ENCODE measurements at regions not wholly inside any gene's neighbourhood (a gene's known extent, or its start where the extent isn't known, plus 50 kb on each side); places are given as distances from the start of the nearest gene placed in this dataset.

DNA sequence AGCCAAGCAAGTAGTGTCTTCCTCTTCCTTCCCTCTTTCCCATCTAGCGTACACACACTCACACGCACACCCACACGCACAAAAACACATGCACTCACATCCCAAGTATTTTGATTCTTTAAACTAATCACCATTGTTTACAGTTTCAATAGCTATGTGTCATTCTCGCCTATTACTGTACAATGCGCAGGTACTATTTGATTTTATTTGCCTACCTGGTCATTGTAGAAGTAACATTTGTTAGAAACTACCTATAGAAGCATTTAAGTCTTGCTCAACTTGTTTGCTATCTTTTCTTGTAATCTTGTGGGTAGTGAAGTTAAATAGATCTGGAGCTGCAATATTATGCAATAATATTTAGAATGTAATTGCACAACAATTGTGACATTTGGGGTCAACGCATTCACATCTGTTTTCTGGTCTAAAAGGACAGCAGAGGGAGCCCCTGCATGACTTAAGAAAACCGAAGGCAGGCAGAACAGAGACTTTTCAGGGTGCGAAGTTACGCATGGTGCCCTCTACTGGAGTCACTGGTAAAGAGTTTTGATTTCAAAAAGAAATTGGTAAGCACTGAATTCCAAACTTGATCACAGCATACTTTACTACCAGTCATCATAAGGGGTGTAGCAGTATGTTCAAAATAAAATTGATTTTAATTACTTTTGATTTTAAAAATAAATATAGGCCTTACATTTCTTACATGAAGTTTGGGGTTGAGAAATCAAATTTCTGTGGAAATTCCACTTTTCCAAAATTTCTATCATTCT, 503.3 kb upstream of the FAM241A start:
- TF ChIP-seq RFX1 (IDR thresholded peaks at IDR 0.05) (no peak), EHMT2 (IDR thresholded peaks at IDR 0.05) (no peak), MEF2D (tag; conservative IDR thresholded peaks at IDR 0.05; ENCODE audit: low read depth) (no peak), DNMT1 (IDR thresholded peaks at IDR 0.05) (no peak), POLR2G (IDR thresholded peaks at IDR 0.05; ENCODE audit: low read depth, low read length) (no peak), CBFB (CRISPR knock-in tag; IDR thresholded peaks at IDR 0.05) (no peak), ZNF217 (CRISPR knock-in tag; IDR thresholded peaks at IDR 0.05) (no peak), L3MBTL2 (IDR thresholded peaks at IDR 0.05) (no peak), MAFK (IDR thresholded peaks at IDR 0.05; ENCODE audit: low read length) (no peak), ZZZ3 (IDR thresholded peaks at IDR 0.05) (no peak)
- TF ChIP-seq, protein P1, sequence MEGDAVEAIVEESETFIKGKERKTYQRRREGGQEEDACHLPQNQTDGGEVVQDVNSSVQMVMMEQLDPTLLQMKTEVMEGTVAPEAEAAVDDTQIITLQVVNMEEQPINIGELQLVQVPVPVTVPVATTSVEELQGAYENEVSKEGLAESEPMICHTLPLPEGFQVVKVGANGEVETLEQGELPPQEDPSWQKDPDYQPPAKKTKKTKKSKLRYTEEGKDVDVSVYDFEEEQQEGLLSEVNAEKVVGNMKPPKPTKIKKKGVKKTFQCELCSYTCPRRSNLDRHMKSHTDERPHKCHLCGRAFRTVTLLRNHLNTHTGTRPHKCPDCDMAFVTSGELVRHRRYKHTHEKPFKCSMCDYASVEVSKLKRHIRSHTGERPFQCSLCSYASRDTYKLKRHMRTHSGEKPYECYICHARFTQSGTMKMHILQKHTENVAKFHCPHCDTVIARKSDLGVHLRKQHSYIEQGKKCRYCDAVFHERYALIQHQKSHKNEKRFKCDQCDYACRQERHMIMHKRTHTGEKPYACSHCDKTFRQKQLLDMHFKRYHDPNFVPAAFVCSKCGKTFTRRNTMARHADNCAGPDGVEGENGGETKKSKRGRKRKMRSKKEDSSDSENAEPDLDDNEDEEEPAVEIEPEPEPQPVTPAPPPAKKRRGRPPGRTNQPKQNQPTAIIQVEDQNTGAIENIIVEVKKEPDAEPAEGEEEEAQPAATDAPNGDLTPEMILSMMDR (IDR thresholded peaks at IDR 0.05 in 2 of 3, conservative IDR thresholded peaks at IDR 0.05 in 1 of 3; ENCODE audit: insufficient read depth in 2 of 3, low read depth in 1 of 3, low read length in 3 of 3): peak; percentile 52 to 86 (median 66)
